ENCODE measurements at regions not wholly inside any gene's neighbourhood (a gene's known extent, or its start where the extent isn't known, plus 50 kb on each side); places are given as distances from the start of the nearest gene placed in this dataset.
"Not testable (repeated sequence)": the region's sequence is repeated elsewhere in the genome, so short reads cannot be mapped to it uniquely, and the experiment has no call there.

GRCh38 chr16:18152832-18153231 is 183.7 kb downstream of the NPIPA8 start:
- not testable (repeated sequence) for DNase-seq (ENCODE audit: low read depth)

- DNase-seq (ENCODE audit: low read depth): not testable (repeated sequence)
Observed at GRCh38 chr16:18148132-18148531, 188.4 kb downstream of the NPIPA8 start.

GRCh38 chr16:18146601-18147142 is 189.9 kb downstream of the NPIPA8 start:
- not testable (repeated sequence) for DNase-seq (ENCODE audit: low read depth)

GRCh38 chr16:18142066-18142465 is 194.5 kb downstream of the NPIPA8 start:
- DNase-seq (ENCODE audit: low read depth): not testable (repeated sequence)

GRCh38 chr16:18136288-18136687 is 200.2 kb downstream of the NPIPA8 start:
- DNase-seq (ENCODE audit: low read depth): not testable (repeated sequence)

- DNase-seq (ENCODE audit: low read depth): not testable (repeated sequence)
Observed at GRCh38 chr16:18135024-18135423, 201.5 kb downstream of the NPIPA8 start.

GRCh38 chr16:18131587-18131986 is 204.9 kb downstream of the NPIPA8 start:
- DNase-seq (ENCODE audit: low read depth): not testable (repeated sequence)

- not testable (repeated sequence) for DNase-seq (ENCODE audit: low read depth)
Observed at GRCh38 chr16:18130478-18131120, 205.9 kb downstream of the NPIPA8 start.

- not testable (repeated sequence) for DNase-seq (ENCODE audit: low read depth)
Observed at GRCh38 chr16:18127033-18127432, 209.5 kb downstream of the NPIPA8 start.

GRCh38 chr16:18119092-18119491 is 217.4 kb downstream of the NPIPA8 start:
- DNase-seq (ENCODE audit: low read depth): not testable (repeated sequence)

GRCh38 chr16:18118684-18119083 is 217.9 kb downstream of the NPIPA8 start:
- DNase-seq (ENCODE audit: low read depth): not testable (repeated sequence)

GRCh38 chr16:18118071-18118470 is 218.5 kb downstream of the NPIPA8 start:
- not testable (repeated sequence) for DNase-seq (ENCODE audit: low read depth)

- DNase-seq (ENCODE audit: low read depth): not testable (repeated sequence)
Observed at GRCh38 chr16:18104412-18104811, 232.1 kb downstream of the NPIPA8 start.

- DNase-seq (ENCODE audit: low read depth): not testable (repeated sequence)
Observed at GRCh38 chr16:18101077-18101476, 235.5 kb downstream of the NPIPA8 start.

- not testable (repeated sequence) for DNase-seq (ENCODE audit: low read depth)
Observed at GRCh38 chr16:18092605-18093004, 243.9 kb downstream of the NPIPA8 start.

- DNase-seq (ENCODE audit: low read depth): not testable (repeated sequence)
Observed at GRCh38 chr16:18080658-18081363, 255.7 kb downstream of the NPIPA8 start.

GRCh38 chr16:18077910-18078309 is 258.6 kb downstream of the NPIPA8 start:
- DNase-seq (ENCODE audit: low read depth): not testable (repeated sequence)

- no peak for DNase-seq (ENCODE audit: low read depth)
Observed at GRCh38 chr16:18072161-18072560, 264.4 kb downstream of the NPIPA8 start.

- DNase-seq (ENCODE audit: low read depth): no peak
Observed at GRCh38 chr16:18069683-18070082, 266.9 kb downstream of the NPIPA8 start.

GRCh38 chr16:18068477-18068876 is 268.1 kb downstream of the NPIPA8 start:
- DNase-seq (ENCODE audit: low read depth): no peak

GRCh38 chr16:18062713-18063112 is 273.8 kb downstream of the NPIPA8 start:
- DNase-seq (ENCODE audit: low read depth): no peak

GRCh38 chr16:18060351-18060750 is 276.2 kb downstream of the NPIPA8 start:
- DNase-seq (ENCODE audit: low read depth): no peak
